Smooth muscle cell (in vitro differentiated cells): ENCODE measurements at regions not wholly inside any gene's neighbourhood (a gene's known extent, or its start where the extent isn't known, plus 50 kb on each side); places are given as distances from the start of the nearest gene placed in this dataset.

Experiments
- DNase-seq: peaks from one replicate; lab custom pipeline; 2025; ENCODE audit not compliant: unreplicated experiment; lab: John Stamatoyannopoulos, UW
- H2AFZ ChIP-seq: fragments of 200-600 bp; sonication (generic); 2 replicates; pipeline ENCODE4 v1.6.0; 2016; ENCODE audit warnings: antibody characterized with exemption, low read depth, mild to moderate bottlenecking
- H3F3A ChIP-seq: fragments of 200-600 bp; sonication (generic); 2 replicates; pipeline ENCODE4 v1.6.0; 2017; ENCODE audit warnings: antibody characterized with exemption, low read depth
- H3K27ac ChIP-seq: fragments of 200-600 bp; sonication (generic); 2 replicates; pipeline ENCODE4 v1.5.1; 2016; ENCODE audit warnings: low read depth, mild to moderate bottlenecking
- H3K27me3 ChIP-seq: fragments of 200-600 bp; sonication (generic); 2 replicates; pipeline ENCODE4 v1.6.1; 2016; ENCODE audit warnings: low read depth, mild to moderate bottlenecking
- H3K36me3 ChIP-seq: fragments of 200-600 bp; sonication (generic); 2 replicates; pipeline ENCODE4 v1.5.1; 2016; ENCODE audit warnings: low read depth
- H3K4me1 ChIP-seq: fragments of 200-600 bp; sonication (generic); 2 replicates; pipeline ENCODE4 v1.5.1; 2016; ENCODE audit warnings: low read depth
- H3K4me2 ChIP-seq: fragments of 200-600 bp; sonication (generic); 2 replicates; pipeline ENCODE4 v1.6.0; 2016; ENCODE audit warnings: mild to moderate bottlenecking
- H3K4me3 ChIP-seq: fragments of 200-600 bp; sonication (generic); 2 replicates; pipeline ENCODE4 v1.5.1; 2016; ENCODE audit warnings: mild to moderate bottlenecking
- H3K79me2 ChIP-seq: fragments of 200-600 bp; sonication (generic); 2 replicates; pipeline ENCODE4 v1.6.0; 2016; ENCODE audit warnings: low read depth, mild to moderate bottlenecking
- H3K9ac ChIP-seq: fragments of 200-600 bp; sonication (generic); 2 replicates; pipeline ENCODE4 v1.6.0; 2016; ENCODE audit warnings: low read depth
- H3K9me3 ChIP-seq: fragments of 200-600 bp; sonication (generic); replicated peaks from 2 replicates; pipeline ENCODE4 v1.5.1; 2016; ENCODE audit warnings: low read depth
- H4K20me1 ChIP-seq: fragments of 200-600 bp; sonication (generic); 2 replicates; pipeline ENCODE4 v1.6.0; 2016; ENCODE audit warnings: low read depth
- WGBS: methylation state at CpG from one replicate; pipeline ENCODE4 v1.1.7; 2016; ENCODE audit warnings: low lambda C conversion rate; 5-methylcytosine and 5-hydroxymethylcytosine counted together
- TF ChIP-seq, protein P1 (sequence below): fragments of 200-600 bp; sonication (generic); IDR thresholded peaks from 2 replicates; pipeline ENCODE4 v1.5.1; 2017; ENCODE audit warnings: borderline replicate concordance, mild to moderate bottlenecking, antibody characterized with exemption; ENCODE audit not compliant: insufficient read depth, poor library complexity, severe bottlenecking

DNA sequence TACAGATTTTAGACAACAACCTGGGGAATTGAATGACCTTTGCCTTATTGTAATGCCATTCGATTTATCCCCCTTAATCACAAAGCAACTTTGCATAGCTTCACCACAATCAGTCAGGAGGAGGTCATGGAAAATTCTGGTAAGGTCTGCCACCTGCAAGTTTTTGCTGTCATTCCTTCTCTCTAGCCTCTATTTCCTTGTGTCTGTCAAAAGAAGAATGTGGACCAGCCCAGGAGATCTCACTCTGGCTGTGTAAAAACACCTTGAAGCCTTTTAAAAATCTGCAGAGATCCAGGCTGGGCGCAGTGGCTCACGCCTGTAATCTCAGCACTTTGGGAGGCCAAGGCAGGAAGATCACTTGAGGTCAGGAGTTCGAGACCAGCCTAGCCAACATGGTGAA, 74.1 kb upstream of the BZW1 start:
- Histone ChIP-seq H3F3A (no peaks in the 10 kb centered on the region), H3K79me2 (no peaks in the 10 kb centered on the region), H2AFZ (no peak overlapping the region), H3K9me3 (no peaks in the 10 kb centered on the region), H3K4me3 (no peak overlapping the region), H3K4me2 (peak overlapping the region; percentile 58), H3K27ac (no peak overlapping the region), H3K4me1 (peaks cover 7% of the 10 kb centered on the region), H3K27me3 (peaks cover 8% of the 10 kb centered on the region), H4K20me1 (no peaks in the 10 kb centered on the region), H3K36me3 (no peaks in the 10 kb centered on the region), H3K9ac (no peak overlapping the region)
- TF ChIP-seq, protein P1, sequence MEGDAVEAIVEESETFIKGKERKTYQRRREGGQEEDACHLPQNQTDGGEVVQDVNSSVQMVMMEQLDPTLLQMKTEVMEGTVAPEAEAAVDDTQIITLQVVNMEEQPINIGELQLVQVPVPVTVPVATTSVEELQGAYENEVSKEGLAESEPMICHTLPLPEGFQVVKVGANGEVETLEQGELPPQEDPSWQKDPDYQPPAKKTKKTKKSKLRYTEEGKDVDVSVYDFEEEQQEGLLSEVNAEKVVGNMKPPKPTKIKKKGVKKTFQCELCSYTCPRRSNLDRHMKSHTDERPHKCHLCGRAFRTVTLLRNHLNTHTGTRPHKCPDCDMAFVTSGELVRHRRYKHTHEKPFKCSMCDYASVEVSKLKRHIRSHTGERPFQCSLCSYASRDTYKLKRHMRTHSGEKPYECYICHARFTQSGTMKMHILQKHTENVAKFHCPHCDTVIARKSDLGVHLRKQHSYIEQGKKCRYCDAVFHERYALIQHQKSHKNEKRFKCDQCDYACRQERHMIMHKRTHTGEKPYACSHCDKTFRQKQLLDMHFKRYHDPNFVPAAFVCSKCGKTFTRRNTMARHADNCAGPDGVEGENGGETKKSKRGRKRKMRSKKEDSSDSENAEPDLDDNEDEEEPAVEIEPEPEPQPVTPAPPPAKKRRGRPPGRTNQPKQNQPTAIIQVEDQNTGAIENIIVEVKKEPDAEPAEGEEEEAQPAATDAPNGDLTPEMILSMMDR = no peak
- DNase-seq = no peak
- 90% methylated on average over 4 of the region's 4 CpGs for WGBS

DNA sequence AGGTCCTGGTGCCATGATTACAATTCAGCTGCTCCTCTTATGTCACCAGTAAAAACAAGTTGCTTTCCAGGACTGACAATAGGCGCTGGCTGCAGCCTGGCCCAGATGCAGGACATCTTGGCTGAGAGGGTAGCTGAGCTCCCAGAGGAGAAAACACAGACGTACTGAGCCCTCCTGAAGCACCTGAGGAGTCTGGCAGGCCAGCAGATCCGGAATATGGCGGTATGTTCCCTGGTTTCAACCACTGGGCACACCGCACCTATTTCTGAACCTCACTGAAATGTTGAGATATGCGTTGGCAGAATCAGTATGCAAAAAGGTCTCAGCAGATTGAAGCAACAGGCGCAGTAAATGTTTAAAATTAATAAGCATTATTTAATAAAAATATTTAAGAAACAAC, 73.1 kb upstream of the BZW1 start:
- no peak overlapping the region for H3K4me2 ChIP-seq
- no peak for DNase-seq
- H3K4me1 ChIP-seq = peaks cover 7% of the 10 kb centered on the region
- H3F3A ChIP-seq = no peaks in the 10 kb centered on the region
- H3K9me3 ChIP-seq = no peaks in the 10 kb centered on the region
- H2AFZ ChIP-seq = no peak overlapping the region
- 93% methylated on average over 7 of the region's 7 CpGs for WGBS
- H3K27me3 ChIP-seq = peaks cover 8% of the 10 kb centered on the region
- H3K9ac ChIP-seq = no peak overlapping the region
- H4K20me1 ChIP-seq = no peaks in the 10 kb centered on the region
- no peaks in the 10 kb centered on the region for H3K79me2 ChIP-seq
- TF ChIP-seq, protein P1 = no peak
- no peak overlapping the region for H3K27ac ChIP-seq
- no peak overlapping the region for H3K4me3 ChIP-seq
- H3K36me3 ChIP-seq = no peaks in the 10 kb centered on the region

DNA sequence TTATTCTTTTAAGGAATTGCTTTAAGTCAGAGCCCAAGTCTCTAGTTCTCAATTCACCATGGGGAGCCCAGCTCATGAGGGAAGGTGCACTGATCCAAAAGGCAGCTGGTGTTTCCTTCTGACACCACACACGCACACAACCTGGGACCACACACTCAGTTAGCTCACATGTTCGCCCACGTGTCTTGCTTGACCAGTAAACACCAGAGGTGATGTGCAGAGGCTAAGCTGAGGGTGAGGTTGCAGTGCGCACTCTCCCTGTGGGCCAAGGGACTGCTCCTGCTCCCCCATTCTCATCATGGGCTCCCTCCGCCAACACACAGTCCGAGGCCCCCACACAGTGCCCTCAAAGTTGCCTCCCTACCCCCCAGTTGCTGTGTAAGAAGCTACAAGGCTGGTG, 70.8 kb upstream of the BZW1 start:
- Histone ChIP-seq H3K79me2 (no peaks in the 10 kb centered on the region), H2AFZ (no peak overlapping the region), H3K27ac (no peak overlapping the region), H3K27me3 (peaks cover 8% of the 10 kb centered on the region), H3K4me1 (peaks cover 7% of the 10 kb centered on the region), H4K20me1 (no peaks in the 10 kb centered on the region), H3F3A (no peaks in the 10 kb centered on the region), H3K9ac (no peak overlapping the region), H3K36me3 (no peaks in the 10 kb centered on the region), H3K9me3 (no peaks in the 10 kb centered on the region), H3K4me3 (no peak overlapping the region), H3K4me2 (no peak overlapping the region)
- no peak for DNase-seq
- WGBS = 91% methylated on average over 6 of the region's 6 CpGs
- TF ChIP-seq, protein P1 = no peak

DNA sequence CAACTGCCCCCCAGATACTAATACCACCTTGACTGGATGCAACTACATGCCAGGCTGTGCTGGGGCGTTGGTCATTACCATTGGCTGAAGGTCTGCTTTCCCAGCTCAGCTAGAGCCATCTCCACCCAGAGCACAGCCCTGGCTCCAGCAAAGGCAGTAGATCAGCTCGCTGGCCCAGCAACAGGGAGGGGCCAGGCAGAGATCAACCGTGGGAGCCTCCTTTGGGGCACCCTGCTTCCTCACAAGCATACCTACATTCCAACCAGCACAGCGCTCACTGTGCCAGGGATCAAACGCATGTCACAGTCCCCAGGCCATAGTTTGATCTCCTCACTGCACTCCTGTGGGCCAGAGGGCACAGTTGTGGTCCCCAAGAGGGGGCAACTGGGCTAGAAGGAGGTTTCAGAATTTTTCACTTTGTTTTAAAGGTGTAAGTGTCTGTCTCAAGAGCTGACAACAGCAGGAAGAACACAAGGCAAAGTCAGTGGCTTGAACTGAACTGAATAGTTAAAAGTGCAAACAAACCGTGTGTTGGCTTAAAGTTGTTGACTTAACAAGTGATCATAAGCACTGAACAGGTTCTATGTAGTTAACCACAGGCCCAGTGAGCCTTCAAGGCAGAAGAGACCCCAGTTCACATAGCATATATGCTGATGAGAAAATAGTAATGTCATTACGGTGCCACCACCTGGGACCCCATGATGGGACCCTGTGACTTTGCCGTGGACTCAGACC, 70.1 kb upstream of the BZW1 start:
- Histone ChIP-seq H3F3A (peaks cover 2% of the 10 kb centered on the region), H4K20me1 (no peaks in the 10 kb centered on the region), H3K36me3 (no peaks in the 10 kb centered on the region), H3K4me3 (no peak overlapping the region), H3K4me2 (no peak overlapping the region), H3K4me1 (peaks cover 6% of the 10 kb centered on the region), H3K79me2 (no peaks in the 10 kb centered on the region), H3K27me3 (peaks cover 8% of the 10 kb centered on the region), H3K9ac (no peak overlapping the region), H2AFZ (no peak overlapping the region), H3K27ac (no peak overlapping the region), H3K9me3 (no peaks in the 10 kb centered on the region)
- 76% methylated on average over 8 of the region's 8 CpGs for WGBS
- TF ChIP-seq, protein P1 = no peak
- no peak for DNase-seq
